HK-2 (cell line): ENCODE measurements at regions not wholly inside any gene's neighbourhood (a gene's known extent, or its start where the extent isn't known, plus 50 kb on each side); places are given as distances from the start of the nearest gene placed in this dataset.
"Not testable (repeated sequence)": the region's sequence is repeated elsewhere in the genome, so short reads cannot be mapped to it uniquely, and the experiment has no call there.

Experiments
- DNase-seq: peaks from one replicate; pipeline ENCODE4 v3.0.0-alpha.2; 2018; ENCODE audit not compliant: unreplicated experiment

DNA sequence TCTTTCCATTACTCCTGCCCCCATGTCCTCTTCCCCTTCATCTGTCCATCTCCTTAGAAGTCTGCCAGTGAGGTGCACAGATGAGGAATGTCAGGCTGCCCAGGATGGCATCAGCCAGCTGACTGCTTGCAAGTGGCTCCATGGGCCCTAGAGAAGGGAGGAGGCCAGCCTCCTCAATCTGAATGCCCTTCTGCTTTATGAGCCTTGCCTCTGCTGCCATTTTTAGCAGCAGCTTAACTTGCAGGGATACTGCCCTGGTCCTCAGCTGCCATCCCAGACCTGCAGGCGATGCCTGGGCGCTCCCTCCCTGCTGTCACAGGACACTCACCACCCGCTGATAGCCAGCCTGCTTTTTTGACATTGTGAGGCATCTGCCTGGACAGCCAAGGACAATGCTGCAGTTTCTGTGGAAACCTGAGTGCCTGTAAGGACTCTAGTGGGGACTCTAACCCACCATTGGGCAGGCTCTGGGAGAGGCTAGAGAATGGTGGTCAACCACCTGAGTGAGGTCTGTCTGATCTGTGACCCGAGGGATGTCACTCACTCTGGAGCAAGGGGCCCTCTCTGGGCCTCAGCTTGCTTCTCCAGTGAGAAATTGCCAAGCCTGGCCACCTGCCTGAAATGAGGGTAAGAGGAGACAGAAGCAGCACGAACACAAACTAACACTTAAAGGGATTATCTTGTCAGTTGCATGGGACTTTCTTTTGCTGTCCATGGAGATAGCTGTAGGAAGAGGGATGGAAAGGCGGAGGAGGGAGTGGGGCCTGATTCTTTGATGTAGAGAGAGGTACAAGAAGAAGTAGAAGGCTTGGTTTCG, 185.0 kb downstream of the MIS18A start:
- DNase-seq, result no peak

DNA sequence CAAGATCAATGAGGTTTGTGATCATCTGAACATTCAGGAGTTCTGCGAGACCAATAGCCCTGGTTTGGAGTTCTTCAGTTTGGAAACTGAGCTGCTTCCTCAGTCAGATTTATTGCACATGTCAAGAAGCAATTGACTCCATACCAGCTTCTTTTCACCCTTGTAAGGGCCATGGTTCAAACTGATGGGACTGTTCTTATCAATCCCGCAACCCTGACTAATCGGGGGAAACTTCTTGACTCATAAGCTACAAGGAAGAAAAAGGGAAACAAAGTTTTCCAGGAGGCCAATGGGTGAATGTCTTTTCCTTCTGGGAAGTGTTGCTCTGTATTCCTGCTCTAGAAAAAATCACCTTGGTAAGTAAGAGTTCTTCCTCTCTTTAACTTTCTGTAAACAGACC, 187.9 kb downstream of the MIS18A start:
- DNase-seq, result no peak

DNA sequence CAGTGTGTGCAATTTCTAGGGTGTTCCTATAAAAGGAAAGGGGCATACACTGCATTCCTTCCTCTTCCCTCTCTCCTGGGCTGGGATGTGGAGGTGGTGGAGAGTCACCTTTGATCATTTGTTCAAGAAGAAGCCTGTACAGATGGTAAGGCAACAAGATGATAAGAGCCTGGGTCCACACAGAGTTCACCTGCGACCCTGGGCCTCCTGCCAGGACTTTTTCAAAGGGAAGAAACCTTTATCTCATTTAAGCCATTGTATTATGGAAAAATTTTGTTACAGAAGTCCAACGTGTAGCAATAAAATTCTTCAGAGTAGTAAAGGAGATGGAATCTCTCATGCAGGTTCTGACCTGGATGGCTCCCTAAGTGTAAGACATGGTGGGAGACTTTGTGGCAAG, 189.1 kb downstream of the MIS18A start:
- no peak for DNase-seq

DNA sequence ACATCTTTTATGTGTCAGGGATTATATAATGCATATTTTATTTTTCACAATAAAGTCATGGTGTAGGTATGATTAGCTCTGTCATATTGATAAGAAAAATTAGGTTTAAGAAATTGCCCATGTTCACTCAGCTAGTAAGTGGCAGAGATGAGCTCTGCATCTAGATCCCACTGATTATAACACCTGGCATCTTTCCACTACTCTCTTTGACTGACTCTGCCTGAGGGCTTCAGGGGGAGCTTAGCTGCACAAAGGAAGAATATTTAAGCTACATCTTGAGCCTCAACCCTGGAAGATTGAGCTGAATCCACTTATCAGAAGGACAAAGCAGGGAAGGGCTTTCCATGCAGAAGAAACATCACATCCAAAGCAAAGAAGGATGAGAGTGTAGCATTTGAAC, 190.4 kb downstream of the MIS18A start:
- DNase-seq, result no peak

DNA sequence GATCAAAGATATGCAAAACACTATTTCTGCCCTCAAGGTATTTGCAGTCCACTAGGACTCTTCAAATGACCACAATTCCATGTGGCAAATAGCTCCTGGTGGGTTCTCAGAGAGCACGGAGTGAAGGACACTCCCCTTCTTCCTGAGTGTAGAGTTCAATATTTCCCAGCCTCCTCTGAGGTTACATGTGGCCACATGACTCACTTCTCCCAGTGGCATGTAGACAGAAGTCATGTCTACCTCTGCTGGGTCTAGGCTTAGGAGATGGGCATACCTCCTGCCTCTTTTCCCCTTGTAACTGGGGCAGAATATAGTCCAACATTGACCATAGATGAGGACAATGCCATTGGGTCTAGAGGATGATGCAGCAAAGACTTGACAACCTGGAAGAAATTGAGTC, 191.4 kb downstream of the MIS18A start:
- DNase-seq, result no peak

DNA sequence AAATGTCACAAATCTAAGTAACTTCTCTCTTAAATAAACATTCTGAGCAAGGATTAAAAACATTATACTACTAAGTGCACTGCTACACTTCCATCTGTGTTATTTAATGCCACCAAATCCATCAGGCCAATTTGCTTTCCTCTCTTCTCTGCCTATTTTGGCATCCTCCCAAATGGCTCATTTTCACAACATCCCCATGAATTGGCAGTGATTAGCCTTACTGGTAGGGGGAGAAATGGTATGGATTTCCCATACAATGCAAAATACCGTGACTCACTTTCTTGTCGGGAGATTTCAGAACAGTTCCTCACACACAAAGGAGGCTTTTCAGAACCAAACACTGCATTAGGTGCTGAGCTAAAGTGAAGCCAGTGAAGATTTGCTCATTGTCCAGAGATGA, 195.7 kb downstream of the MIS18A start:
- DNase-seq, result no peak

DNA sequence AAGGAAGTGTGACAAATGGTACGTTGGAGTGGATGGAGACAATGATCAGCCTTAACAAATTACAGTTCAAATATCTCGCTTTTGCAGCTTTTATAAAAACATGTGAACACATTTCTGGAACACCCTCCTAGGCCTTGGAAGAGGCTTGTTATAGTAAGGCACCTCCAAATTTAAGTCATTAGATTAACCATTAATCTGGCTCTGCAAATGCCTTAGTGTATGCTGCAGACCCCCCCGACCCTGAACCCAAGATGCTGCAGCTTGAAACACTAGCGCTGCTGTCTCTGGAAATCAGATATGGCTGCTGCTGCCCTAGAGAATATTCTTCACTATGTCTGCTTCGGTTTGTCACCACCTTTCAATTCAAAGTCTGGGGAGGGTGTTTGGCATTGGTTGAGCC, 196.4 kb downstream of the MIS18A start:
- no peak for DNase-seq

DNA sequence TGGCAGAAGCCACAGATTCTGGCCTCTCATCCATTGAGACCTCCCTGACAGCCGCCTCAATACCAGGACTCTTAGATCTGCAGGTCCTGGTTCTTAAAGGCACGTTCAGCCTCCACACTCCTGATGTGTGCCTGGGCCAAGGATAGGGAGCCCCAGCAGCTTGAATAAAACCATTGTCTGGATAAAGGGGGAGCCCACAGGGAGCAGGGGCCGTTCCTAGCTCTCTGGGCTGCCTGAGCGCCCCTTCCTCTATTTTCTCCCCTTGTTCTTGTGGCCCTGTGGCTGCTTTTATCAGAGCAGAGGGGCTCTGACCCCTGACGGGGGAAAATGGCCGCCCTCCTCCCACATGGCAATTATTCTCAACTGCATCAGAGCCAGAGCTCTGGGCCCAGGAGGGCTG, 200.8 kb downstream of the HUNK start:
- DNase-seq, result no peak

DNA sequence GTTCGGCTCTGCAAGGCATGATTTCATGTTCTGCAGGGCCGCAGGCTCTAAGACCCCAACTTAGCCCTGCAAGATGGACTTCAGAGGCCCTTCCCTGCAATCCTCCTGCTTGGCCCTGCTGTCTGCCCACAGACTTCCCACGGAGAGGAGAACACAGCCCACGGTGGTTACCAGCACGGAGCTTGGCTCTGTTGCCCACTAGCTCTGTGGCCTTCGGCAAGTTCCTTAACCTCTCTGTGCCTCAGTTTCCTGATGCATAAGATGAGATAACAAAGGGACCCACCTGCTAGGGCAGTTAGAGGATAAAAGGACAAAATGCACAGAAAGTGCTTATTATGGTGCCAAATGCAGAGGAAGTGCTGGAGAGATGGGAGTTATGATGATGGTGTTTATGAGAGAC, 200.4 kb downstream of the HUNK start:
- no peak for DNase-seq

DNA sequence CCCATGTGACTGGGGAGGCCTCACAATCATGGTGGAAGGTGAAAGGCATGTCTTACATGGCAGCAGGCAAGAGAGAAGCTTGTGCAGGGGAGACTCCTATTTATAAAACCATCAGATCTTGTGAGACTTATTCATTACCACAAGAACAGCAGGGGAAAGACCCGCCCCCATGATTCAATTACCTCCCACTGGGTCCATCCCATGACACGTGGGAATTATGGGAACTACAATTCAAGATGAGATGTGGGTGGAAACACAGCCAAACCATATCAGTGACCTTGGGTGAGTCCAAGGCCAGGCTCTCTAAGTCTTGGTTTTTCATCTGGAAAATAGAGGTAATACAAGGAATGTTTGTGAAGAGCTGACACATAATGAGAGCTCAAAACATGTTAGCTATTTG, 198.8 kb downstream of the HUNK start:
- not testable (repeated sequence) for DNase-seq

DNA sequence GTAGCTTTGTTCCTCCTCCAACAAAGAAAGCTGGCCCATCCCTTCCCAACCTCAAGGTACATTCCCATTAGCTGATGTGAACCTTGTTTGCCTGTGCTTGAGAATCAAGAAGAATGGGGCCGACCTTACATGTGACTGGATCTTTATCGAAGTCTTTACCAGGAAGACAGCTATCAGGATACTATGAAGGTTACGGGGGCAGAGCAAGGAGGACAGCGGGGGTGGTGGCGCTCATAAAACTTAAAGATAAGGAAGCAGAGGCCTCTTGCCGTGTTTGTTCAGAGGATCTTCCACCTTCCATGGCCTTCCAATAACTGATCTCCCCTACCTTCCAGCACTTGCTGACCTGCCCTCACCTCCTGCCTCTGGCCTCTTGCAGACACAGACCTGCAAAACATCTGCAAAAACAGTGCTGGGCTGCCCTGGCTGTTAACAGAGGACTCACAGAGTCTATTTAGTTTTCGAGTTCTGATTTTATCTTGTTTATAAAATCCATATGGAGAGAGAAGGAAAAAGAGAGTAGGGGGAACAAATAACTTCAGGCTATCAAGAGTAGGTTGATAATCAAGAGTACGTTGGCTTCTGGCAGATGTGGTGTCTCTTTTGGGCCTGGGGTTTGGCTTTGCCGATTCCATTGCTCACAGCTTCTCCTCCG, 198.0 kb downstream of the HUNK start:
- DNase-seq, result no peak

DNA sequence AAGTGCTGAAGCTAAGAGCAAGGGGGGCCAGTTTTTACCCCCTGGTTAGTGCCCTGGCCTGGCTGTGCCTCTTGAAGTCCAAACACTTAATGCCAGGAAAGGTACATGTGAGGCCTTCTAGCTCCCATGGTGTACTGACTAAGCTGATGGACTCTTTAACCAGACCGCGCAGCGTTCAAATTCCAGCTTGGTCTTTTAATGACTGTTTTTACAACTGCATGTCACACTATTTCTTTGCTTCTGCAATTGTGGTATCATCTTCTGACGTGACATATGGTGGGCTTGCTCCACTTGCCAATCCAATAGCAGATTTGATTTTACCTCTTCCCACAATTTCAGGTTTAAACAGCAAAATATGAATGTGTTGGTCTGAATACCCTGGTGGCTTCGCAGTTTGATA, 197.3 kb downstream of the HUNK start:
- DNase-seq, result no peak

DNA sequence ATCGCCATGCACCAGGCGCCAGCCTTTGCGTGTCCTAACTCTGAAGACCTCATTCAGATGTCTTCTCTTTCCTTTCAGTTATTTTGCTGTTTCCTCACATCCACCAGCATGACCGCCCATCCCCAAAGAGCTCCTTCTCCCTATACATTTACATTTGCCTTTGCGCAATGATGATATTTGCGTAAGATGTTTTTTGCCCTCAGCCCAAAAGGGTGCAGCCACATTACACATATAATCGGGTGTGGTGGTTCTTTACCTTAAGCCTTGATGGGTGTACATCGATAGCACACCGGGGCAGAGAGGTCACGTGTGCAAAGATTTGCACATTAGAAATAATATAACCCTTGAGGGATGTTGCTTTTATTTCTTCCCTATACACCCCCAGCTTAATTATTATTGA, 192.8 kb downstream of the HUNK start:
- DNase-seq, result no peak

DNA sequence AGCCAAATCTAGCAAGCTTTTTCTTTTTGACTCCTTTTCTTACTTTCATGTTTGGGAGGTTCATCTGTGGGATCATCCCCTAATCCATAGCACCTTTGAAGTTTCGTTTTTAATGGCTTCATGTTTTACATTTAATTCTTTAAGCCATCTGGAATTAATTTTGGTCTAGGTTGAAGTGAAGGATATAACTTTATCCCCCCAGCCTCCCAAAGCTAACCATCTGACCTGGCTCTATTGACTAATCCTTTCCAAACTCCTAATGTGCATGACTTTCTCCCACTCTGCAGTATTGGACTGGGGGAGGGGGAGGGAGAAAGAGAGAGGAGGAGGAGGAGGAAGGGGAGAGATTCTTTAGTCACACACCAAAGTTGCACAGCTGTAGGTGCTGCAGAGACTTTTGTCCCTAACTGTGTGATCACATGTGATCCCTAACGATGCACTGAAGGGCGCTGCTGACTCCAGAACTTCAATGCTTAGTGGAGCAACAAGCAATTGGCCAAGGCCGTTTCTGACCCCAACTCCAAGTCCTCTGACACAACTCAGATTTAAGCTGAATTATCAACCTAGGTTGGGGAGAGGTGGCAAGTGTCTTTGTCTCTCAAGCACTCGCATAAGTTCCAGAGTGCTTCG, 191.6 kb downstream of the HUNK start:
- DNase-seq, result no peak

DNA sequence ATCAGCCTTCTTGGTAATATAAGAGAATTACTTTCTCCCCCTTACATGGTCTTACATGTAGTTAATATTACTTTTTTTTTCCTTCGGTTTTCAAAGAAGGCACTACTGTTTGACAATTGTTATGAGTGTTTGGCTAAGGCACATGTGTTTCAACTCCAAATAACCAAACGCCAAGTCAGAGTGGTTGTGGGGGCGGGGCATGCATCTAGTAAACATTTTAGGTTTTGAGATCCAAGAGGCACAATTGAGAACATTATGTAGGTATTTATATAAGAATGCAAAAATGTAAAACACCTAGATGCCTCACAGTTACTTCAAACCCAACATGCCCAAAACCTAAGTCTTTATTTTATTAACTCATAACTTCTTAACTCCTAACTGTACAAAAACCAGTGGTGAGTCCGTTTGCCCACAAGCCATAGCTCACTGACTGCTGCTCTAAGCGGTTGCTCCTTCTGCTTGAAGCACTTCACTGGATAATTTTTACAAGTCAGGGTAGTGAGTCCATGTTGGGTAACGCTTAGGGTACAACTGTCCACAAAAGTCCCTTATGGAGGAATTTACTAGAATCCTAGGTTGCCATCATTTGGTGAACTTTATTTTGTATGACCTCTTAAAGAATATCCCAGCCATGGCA, 189.9 kb downstream of the HUNK start:
- no peak for DNase-seq

DNA sequence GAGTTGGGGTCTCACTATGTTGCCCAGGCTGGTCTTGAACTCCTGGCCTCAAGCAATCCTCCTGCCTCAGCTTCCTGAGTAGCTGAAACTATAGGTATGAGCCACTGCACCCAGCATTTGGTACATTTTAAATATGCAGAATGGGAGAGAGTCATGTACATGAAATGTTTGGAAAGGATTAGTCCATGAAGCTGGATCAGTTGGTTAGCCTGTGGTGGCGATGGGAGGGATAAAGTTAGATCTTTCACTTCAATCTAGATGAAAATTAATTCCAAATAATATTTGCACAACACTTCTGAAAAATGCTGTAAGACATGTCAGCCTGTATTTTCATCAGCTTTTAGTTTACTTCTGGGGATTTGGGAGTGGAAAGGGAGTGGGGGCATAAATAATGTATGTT, 188.9 kb downstream of the HUNK start:
- no peak for DNase-seq

DNA sequence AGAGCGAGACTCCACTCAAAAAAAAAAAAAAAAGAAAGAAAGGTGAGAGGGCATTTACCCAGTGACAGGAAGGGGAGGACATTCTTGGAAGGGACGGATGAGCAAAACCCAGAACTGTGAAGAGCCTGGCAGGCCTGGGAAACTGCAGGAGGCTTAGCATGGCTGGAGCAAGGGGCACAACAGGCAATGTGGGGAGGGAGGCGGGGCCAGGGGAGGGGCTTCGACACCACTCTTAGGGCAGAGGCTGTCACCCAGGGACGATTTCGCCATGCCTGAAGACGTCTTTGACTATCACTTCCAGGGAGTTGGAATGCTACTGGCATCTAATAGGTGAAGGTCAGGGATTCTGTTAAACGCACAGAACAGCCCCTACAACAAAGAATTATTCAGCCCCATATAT, 184.0 kb downstream of the HUNK start:
- no peak for DNase-seq

DNA sequence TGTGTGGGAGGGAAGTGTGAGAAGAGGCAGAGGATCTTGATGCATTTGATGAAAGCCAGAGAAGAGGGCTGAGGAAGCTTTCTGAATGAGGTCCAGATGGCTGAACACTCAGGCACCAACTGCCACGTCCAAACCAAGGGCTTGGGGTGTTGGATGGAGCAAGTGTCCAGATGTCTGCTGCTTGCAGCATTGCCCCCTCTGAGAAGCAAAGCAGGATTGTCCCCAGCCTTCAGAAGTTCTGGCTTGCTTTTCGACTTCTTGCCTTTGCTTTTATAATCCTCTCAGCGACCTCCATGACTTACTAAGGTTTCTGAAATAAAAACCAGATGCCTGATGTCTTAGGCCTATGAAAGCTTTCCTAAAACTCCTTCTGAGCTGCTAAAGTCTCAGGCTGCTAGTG, 182.5 kb downstream of the HUNK start:
- DNase-seq, result no peak
